ENCODE measurements at regions not wholly inside any gene's neighbourhood (a gene's known extent, or its start where the extent isn't known, plus 50 kb on each side); places are given as distances from the start of the nearest gene placed in this dataset.

DNA sequence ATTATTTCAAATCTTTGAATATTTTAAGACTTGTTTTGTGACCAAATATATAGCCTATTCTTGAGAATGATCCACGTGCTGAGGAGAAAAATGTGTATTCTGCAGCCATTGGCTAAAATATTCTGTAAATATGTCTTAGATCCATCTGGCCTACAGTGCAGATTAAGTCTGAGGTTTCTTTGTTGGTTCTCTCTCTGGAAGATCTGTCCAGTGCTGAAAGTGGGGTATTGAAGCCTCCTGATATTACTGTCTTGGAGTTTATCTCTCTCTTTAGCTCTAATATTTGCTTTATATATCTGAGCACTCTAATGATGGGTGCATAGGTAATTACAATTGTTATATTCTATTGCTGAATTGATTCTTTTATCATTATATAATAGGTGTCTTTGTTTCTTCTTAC lies 617.4 kb upstream of the LRFN5 start:
- TF ChIP-seq, protein P1, sequence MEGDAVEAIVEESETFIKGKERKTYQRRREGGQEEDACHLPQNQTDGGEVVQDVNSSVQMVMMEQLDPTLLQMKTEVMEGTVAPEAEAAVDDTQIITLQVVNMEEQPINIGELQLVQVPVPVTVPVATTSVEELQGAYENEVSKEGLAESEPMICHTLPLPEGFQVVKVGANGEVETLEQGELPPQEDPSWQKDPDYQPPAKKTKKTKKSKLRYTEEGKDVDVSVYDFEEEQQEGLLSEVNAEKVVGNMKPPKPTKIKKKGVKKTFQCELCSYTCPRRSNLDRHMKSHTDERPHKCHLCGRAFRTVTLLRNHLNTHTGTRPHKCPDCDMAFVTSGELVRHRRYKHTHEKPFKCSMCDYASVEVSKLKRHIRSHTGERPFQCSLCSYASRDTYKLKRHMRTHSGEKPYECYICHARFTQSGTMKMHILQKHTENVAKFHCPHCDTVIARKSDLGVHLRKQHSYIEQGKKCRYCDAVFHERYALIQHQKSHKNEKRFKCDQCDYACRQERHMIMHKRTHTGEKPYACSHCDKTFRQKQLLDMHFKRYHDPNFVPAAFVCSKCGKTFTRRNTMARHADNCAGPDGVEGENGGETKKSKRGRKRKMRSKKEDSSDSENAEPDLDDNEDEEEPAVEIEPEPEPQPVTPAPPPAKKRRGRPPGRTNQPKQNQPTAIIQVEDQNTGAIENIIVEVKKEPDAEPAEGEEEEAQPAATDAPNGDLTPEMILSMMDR (conservative IDR thresholded peaks at IDR 0.05), result no peak
- TF ChIP-seq ZFX (IDR thresholded peaks at IDR 0.05), result no peak

Data from C4-2B (cell line).